PC-3 (cell line): ENCODE measurements at regions not wholly inside any gene's neighbourhood (a gene's known extent, or its start where the extent isn't known, plus 50 kb on each side); places are given as distances from the start of the nearest gene placed in this dataset.
"Not testable (repeated sequence)": the region's sequence is repeated elsewhere in the genome, so short reads cannot be mapped to it uniquely, and the experiment has no call there.

Source experiments
- ATAC-seq: fragments of 200-7000 bp; cut with Tn5 transposase; 2 replicates; pipeline ENCODE4 v1.9.1; 2020; ENCODE audit warnings: mild to moderate bottlenecking, moderate library complexity
- BruUV-seq: library from RNA; stranded (reverse); fragments of 400-500 nt; replicated peaks from 2 replicates; lab custom pipeline; 2021; lab: Mats Ljungman, UMichigan
- CTCF ChIA-PET: fragments of 300-600 bp; sonication (Branson Sonifier 250); formaldehyde crosslinking; loops from one replicate; lab custom pipeline; 2022; ENCODE audit warnings: antibody characterized with exemption; lab: Charles Lee
- POLR2A ChIA-PET: fragments of 300-600 bp; sonication (Branson Sonifier 250); formaldehyde crosslinking; loops from one replicate; lab custom pipeline; 2022; ENCODE audit warnings: antibody characterized with exemption; ENCODE audit not compliant: unreplicated experiment; lab: Charles Lee
- DNase-seq: peaks from one replicate; pipeline ENCODE4 v3.0.0-alpha.2; 2015
- H2AFZ ChIP-seq: fragments of 300-600 bp; sonication (generic); 2 replicates; pipeline ENCODE4 v1.6.0; 2016; ENCODE audit warnings: antibody characterized with exemption, low read length
- H3F3A ChIP-seq: fragments of 300-600 bp; sonication (generic); one replicate; pipeline ENCODE4 v1.6.0; 2017; ENCODE audit warnings: antibody characterized with exemption, low read length, control low read depth, mild to moderate bottlenecking; ENCODE audit not compliant: unreplicated experiment
- H3K27ac ChIP-seq: fragments of 300-600 bp; sonication (generic); 2 replicates; pipeline ENCODE4 v1.5.1; 2016; ENCODE audit warnings: mild to moderate bottlenecking, low read length
- H3K27me3 ChIP-seq: fragments of 300-600 bp; sonication (generic); 2 replicates; pipeline ENCODE4 v1.6.1; 2016; ENCODE audit warnings: low read length, mixed read lengths
- H3K36me3 ChIP-seq: fragments of 300-600 bp; sonication (generic); 2 replicates; pipeline ENCODE4 v1.6.1; 2016; ENCODE audit warnings: low read depth, mixed run types, low read length, mixed read lengths
- H3K4me1 ChIP-seq: fragments of 300-600 bp; sonication (generic); 2 replicates; pipeline ENCODE4 v1.5.1; 2016; ENCODE audit warnings: low read length; ENCODE audit not compliant: insufficient read depth
- H3K4me2 ChIP-seq: fragments of 300-600 bp; sonication (generic); 2 replicates; pipeline ENCODE4 v1.6.0; 2016; ENCODE audit warnings: low read length
- H3K4me3 ChIP-seq: fragments of 300-600 bp; sonication (generic); 2 replicates; pipeline ENCODE4 v1.5.1; 2016; ENCODE audit warnings: mild to moderate bottlenecking, low read length, mixed read lengths
- H3K79me2 ChIP-seq: fragments of 300-600 bp; sonication (generic); 2 replicates; pipeline ENCODE4 v1.6.1; 2017; ENCODE audit warnings: low read length, mixed read lengths
- H3K9ac ChIP-seq: fragments of 300-600 bp; sonication (generic); 2 replicates; pipeline ENCODE4 v1.6.0; 2016; ENCODE audit warnings: mild to moderate bottlenecking, low read length
- H3K9me2 ChIP-seq: fragments of 300-600 bp; sonication (generic); replicated peaks from 2 replicates; pipeline ENCODE4 v1.6.1; 2016; ENCODE audit warnings: mixed run types, low read length, mixed read lengths
- H3K9me3 ChIP-seq: fragments of 300-600 bp; sonication (generic); 2 replicates; pipeline ENCODE4 v1.6.1; 2016; ENCODE audit warnings: low read length, mixed read lengths
- H4K20me1 ChIP-seq: fragments of 300-600 bp; sonication (generic); 2 replicates; pipeline ENCODE4 v1.6.1; 2016; ENCODE audit warnings: low read length, mixed read lengths
- intact Hi-C: fragments of 100-400 bp; cut with micrococcal nuclease; formaldehyde crosslinking; loops from 2 replicates; pipeline ENCODE4 v1.9.0; 2023

DNA sequence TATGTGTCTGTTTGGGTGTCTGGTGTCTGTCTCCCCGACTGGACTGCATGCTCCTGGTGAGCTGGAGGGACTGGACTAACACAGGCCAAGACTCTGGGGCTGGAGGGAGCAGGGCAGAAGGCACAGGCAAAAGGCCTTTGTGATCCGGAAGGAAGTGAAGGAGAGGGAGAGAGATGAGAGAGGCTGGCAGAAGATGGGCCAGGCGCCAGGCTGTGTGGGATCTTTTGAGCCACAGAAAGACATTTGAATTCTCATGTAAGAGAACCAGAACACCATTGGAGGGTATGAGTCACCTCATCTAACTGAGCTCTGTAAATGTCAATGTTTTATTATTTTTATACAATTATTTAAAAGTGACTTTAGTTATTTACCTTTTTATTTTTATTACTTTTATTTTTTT is 152.3 kb upstream of the CCZ1B start:
- H3K9me3 ChIP-seq, POLR2A ChIA-PET, intact Hi-C loops, H3F3A ChIP-seq, H3K9me2 ChIP-seq, H3K79me2 ChIP-seq, DNase-seq, H3K4me3 ChIP-seq, ATAC-seq, H3K4me1 ChIP-seq, H3K9ac ChIP-seq, H3K36me3 ChIP-seq, H2AFZ ChIP-seq, CTCF ChIA-PET, H3K27me3 ChIP-seq, BruUV-seq, H4K20me1 ChIP-seq, H3K4me2 ChIP-seq, H3K27ac ChIP-seq: not testable (repeated sequence)

DNA sequence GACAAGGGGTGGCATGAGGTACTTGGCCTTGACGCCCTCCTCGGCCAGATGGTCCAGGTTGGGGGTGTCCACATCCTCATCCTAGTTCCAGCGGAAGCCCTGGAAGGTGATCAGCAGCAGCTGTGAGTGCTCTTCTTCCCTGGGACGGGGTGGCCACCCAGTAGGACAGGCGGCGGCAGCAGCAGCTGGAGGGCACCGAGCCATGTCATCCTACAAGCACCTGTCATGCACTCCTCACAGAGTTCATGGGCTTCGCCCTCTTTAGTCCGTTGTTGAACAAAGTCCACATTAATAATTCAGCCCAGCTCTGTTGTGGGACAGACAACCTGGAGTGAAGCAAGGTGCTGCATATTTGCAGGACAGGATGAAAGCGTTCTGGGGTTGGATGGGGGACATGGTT is 153.4 kb upstream of the CCZ1B start:
- H3K9me2 ChIP-seq, BruUV-seq, H3K4me1 ChIP-seq, H3K9me3 ChIP-seq, H3F3A ChIP-seq, POLR2A ChIA-PET, H2AFZ ChIP-seq, H3K79me2 ChIP-seq, H3K9ac ChIP-seq, H3K27ac ChIP-seq, H3K27me3 ChIP-seq, H3K36me3 ChIP-seq, intact Hi-C loops, ATAC-seq, DNase-seq, H4K20me1 ChIP-seq, H3K4me3 ChIP-seq, H3K4me2 ChIP-seq: not testable (repeated sequence)
- CTCF ChIA-PET, result interaction anchor here (0.6 kb wide), 1 partner anchor 39 kb away, joined by 4 read pairs; no protein-coding TSS in a partner anchor

DNA sequence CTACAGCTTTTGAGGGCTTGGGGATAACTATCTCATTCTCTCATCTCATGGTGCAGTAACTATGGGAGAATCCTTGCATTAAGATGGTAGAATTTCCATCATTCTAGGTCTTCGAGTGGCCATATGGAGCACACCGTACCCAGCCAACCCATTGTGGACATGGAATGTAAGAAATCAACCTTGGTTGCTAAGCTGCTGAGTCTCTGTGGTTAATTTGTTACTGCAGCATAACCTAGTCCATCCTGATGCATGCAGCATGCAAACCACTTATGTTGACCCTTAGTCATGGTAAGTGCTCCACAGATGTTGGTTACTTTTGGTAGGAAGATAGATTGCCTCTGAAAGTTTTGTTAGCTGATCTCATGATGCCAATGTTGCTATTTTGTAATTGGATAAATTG is 156.3 kb upstream of the CCZ1B start:
- DNase-seq, H2AFZ ChIP-seq, CTCF ChIA-PET, H3K4me3 ChIP-seq, H3K27me3 ChIP-seq, H3K9me3 ChIP-seq, H3K79me2 ChIP-seq, H3K4me2 ChIP-seq, POLR2A ChIA-PET, H3K36me3 ChIP-seq, H3K27ac ChIP-seq, BruUV-seq, H3K9ac ChIP-seq, H3K9me2 ChIP-seq, H3K4me1 ChIP-seq, H3F3A ChIP-seq, H4K20me1 ChIP-seq, ATAC-seq, intact Hi-C loops: not testable (repeated sequence)

DNA sequence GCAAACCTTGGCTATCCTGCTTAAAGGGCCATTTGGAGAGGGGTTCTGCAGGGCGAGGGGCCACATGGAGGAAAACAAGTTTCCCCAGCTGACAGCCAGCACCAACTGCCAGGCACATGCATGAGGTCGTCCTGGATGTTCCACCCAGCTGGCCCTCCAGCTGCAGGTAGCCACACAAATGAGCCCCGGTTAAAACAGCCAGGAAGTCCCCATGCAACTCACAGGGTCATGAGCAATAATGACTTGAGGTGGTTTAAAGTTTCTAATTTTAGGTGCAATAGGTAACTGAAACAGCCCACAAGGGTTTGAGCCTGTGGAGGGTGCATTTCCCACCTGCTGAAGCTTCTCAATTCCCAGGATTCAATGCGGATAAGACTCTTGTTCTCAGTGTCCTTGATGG is 160.8 kb upstream of the CCZ1B start:
- H3K36me3 ChIP-seq, result not testable (repeated sequence)

DNA sequence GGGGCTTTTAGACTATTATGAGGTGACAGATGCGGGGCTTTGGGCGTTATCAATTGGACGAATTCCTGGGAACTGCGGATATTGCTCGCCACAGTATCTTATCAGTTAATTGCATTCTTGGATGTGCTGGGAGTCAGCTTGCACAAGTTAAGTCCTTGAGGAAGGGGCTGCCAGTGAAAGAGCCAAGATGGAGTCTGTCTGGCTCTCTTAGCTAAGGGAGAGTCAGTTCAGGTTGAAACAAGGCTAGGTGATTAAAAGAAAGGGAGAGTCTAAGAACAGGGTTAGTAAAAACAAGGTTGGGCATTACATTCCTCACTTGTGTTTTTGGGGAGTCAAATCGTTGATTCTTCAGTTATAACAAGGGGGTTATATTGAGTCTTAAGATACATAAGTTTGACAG is 162.5 kb upstream of the CCZ1B start:
- CTCF ChIA-PET, POLR2A ChIA-PET, ATAC-seq, BruUV-seq, H4K20me1 ChIP-seq, H3K36me3 ChIP-seq, H3K4me3 ChIP-seq, H3K9me2 ChIP-seq, H3K27ac ChIP-seq, H3K9me3 ChIP-seq, H3K79me2 ChIP-seq, H3K4me2 ChIP-seq, intact Hi-C loops, H3K9ac ChIP-seq, DNase-seq, H3K27me3 ChIP-seq, H3F3A ChIP-seq, H2AFZ ChIP-seq: not testable (repeated sequence)
- peaks cover 15% of the 10 kb centered on the region; the same call in 1 of the 2 replicates for H3K4me1 ChIP-seq

More for the DNA sequence above, 160.8 kb upstream of the CCZ1B start:
- intact Hi-C loops, H3K9me2 ChIP-seq, CTCF ChIA-PET, H3K27me3 ChIP-seq, H3K4me2 ChIP-seq, H4K20me1 ChIP-seq, DNase-seq, ATAC-seq, H3K79me2 ChIP-seq, H2AFZ ChIP-seq, BruUV-seq, H3K27ac ChIP-seq, POLR2A ChIA-PET, H3K4me3 ChIP-seq, H3F3A ChIP-seq, H3K9me3 ChIP-seq, H3K9ac ChIP-seq: not testable (repeated sequence)
- H3K4me1 ChIP-seq, result peaks cover 15% of the 10 kb centered on the region; the same call in 1 of the 2 replicates

DNA sequence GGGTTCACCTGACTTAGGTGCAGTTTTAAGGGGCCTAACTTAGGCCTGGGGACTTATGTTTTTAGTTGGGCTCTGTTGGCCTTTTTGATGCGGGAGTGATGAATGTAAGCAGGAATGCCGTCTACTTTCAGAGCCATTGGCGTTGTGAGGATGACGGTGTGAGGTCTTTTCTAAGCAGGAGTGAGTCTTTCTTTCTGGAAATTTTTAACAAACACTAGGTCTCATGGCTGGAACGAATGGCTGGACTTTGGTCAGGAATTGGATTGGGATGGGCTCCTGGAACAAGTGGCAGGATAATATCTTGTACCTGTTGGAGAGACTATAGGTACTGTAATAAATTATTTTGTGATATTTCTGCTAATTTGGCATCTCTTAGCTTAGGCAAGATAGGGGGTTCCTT is 163.9 kb upstream of the CCZ1B start:
- H3K79me2 ChIP-seq, CTCF ChIA-PET, H3K9me2 ChIP-seq, ATAC-seq, H2AFZ ChIP-seq, H4K20me1 ChIP-seq, H3K4me2 ChIP-seq, H3K9me3 ChIP-seq, H3K27me3 ChIP-seq, H3K36me3 ChIP-seq, POLR2A ChIA-PET, BruUV-seq, intact Hi-C loops, H3K9ac ChIP-seq, DNase-seq, H3K4me3 ChIP-seq, H3K27ac ChIP-seq, H3F3A ChIP-seq: not testable (repeated sequence)
- H3K4me1 ChIP-seq, result peaks cover 15% of the 10 kb centered on the region; the same call in 1 of the 2 replicates
